ENCODE measurements at regions not wholly inside any gene's neighbourhood (a gene's known extent, or its start where the extent isn't known, plus 50 kb on each side); places are given as distances from the start of the nearest gene placed in this dataset.

DNA sequence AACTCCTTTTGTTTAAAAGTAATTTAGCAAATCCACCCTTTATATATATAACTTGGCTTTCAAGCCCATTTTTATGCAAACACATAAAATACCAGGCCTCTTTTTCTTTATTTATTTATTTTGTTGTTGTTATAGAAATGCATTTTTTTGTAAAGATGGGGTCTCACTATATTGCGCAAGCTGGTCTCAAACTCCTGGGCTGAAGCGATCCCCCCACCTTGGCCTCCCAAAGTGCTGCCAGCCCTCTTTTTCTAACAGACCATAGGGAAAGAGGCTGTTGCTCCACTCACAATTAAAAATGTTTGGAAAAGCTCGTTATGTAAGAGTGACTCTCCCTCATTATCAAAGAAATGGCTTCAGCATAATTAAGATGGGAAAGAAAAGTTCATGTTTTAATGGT, 440.9 kb downstream of the HACE1 start:
- no peak for DNase-seq (ENCODE audit: low read depth)

- no peak for DNase-seq (ENCODE audit: low read depth)
Observed at GRCh38 chr6:104418125-104418524, 441.6 kb downstream of the HACE1 start.

- no peak for DNase-seq (ENCODE audit: low read depth)
Observed at GRCh38 chr6:104414723-104415122, 445.0 kb downstream of the HACE1 start.

- DNase-seq (ENCODE audit: low read depth), result no peak
Observed at GRCh38 chr6:104413767-104414166, 446.0 kb downstream of the HACE1 start.

DNA sequence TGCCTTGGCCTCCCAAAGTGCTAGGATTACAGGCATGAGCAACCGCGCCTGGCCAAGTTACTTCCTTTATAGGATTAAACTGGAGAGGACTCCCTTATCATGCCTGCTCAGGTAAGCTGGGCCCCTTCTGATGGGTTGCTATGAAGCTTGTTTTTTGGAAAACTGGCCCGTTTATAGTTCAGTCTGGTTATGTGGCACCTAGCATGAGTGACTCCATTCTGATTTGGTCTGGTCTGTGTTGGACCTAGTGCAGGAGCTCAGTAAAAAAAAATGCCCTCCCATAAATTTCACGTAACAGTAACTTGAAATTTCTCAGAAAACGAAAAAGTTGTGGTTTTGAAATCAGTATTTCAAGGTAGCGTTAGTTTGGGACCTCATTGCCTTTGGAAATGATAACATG, 448.4 kb downstream of the HACE1 start:
- DNase-seq (ENCODE audit: low read depth), result no peak

DNA sequence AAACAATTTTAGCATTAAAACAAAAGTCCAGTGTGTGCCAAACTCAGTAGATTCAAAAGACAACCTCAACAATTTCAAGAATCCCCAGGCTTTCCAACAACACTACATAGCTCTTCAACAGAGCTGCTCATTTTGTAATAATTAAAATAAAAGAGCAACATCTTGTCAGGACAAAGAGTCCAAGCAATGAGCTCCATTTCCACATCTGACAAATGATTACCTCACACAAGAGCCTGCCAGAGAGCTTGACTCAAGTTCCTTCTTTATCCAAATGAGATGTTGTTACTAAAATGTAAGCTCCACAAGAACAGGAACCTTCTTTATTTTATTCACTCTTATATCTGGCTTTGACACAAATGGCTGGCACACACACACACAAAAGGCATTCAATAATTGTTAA, 449.8 kb downstream of the HACE1 start:
- no peak for DNase-seq (ENCODE audit: low read depth)

GRCh38 chr6:104407957-104408356, 451.8 kb downstream of the HACE1 start:
- DNase-seq (ENCODE audit: low read depth), result no peak

DNA sequence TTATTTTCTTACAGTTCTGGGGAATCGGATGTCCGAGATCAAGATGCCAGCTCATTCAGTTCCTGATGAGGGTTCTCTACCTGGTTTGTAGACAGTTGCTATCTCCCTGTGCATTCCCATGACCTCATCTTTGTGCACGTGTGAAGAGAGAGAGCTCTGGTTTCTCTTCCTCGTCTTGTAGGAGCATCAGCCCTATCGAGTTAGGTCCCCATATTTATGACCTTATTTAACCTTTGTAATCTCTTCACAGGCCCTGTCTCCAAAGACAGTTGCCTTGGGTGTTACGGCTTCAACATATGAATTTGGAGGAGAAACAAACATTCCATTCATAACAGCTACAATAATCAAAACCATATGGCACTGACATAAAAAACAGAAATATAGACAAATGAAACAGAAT, 455.3 kb downstream of the HACE1 start:
- DNase-seq (ENCODE audit: low read depth), result no peak

- DNase-seq (ENCODE audit: low read depth), result no peak
Observed at GRCh38 chr6:104402572-104402971, 457.1 kb downstream of the HACE1 start.

GRCh38 chr6:104401926-104402325, 457.8 kb downstream of the HACE1 start:
- DNase-seq (ENCODE audit: low read depth), result no peak

DNA sequence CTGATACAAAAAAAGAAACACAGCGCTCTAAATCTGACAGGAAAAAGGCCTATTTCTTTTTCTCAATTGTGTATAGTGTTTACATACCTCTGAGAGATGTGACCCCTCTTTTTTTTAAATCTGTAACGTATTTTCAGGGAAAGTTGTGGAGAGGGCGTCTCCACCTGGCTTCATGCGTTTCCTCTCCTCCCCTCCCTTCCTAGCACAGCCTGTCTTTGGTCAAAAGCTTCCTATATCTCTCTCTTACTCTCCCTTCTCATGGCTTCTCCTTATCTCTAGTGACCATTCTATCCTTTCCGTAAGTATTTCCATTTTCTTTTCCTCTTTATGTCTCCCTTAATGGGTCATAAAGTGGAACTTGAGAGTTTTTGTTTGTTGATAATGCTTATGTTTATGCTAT, 458.9 kb downstream of the HACE1 start:
- DNase-seq (ENCODE audit: low read depth), result no peak

DNA sequence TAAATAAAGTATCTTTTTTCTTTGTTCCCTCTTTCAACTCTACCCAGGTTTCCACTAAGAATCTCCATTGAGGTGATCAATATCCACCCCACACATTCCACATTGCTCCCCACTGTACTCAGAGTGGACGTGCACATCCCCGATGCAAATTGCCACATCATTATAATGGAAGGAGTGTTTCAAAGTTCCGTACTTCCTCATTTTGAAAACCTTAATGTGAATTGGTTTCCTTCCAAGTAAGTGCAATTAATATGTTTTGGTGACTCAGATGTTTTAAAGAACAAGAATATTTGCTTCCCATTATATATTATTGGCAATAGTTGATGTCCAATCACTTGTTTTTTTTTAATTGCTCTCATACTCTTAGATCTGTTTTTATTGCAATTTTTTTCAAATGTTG, 463.6 kb downstream of the HACE1 start:
- no peak for DNase-seq (ENCODE audit: low read depth)

DNA sequence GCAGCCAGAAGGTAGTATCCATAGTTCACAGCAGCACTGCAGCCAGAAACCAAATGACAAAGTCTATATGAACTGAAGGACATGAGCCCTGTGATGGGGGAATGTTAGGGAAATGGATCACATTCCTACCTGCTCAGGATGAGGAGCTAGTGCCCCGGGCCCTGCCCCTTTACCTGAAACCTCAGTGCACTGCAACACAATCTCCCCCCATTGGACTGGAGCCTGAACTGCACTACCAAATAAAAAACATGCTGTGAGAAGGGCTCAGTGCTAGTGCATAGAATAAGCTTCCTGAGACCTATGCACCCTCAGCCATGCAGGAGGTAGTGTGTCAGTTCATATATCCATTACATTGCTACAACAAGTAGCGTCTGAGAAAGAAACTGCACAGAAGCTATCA, 477.8 kb downstream of the HACE1 start:
- no peak for DNase-seq (ENCODE audit: low read depth)

- no peak for DNase-seq (ENCODE audit: low read depth)
Observed at GRCh38 chr6:104365451-104366234, 494.1 kb downstream of the HACE1 start.

DNA sequence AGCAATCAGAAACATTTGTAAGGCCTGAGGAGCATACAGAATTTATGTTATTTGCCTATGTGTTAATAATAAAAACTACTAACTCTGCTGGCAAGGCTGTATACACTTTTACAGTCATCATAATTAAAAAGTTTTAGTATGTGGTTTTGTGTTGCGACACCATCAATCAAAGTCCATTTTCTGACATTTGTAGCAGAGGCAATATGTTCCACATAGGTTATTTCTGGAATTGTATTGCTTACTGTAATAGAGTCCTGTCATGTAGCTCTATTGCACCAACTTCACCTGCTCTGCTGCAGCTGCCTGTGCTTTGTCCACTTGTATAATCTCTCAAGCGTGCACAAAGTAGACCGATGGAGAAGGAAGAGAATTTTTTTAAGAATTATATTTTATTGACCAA, 501.8 kb downstream of the HACE1 start:
- no peak for DNase-seq (ENCODE audit: low read depth)

GRCh38 chr6:104356197-104356596, 503.5 kb downstream of the HACE1 start:
- DNase-seq (ENCODE audit: low read depth), result no peak

DNA sequence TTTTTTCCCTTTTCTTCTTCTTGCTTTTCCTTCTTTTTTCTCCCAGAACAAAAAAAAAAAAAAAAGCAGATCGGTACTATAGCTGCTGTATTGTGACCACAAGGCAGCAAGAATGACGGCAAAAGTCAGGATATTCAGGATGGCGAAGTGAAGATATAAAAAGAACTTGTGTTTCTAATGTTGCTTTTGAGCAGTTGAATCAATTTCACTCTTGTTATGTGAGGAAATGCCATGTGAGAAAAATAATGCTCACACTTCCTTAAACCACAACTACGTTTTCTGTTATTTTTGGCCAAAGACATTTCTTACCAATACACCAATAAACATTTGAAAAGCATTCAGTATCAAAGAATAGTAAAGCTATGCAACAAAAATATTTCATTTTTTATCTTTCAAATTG, 510.5 kb downstream of the HACE1 start:
- no peak for DNase-seq (ENCODE audit: low read depth)

DNA sequence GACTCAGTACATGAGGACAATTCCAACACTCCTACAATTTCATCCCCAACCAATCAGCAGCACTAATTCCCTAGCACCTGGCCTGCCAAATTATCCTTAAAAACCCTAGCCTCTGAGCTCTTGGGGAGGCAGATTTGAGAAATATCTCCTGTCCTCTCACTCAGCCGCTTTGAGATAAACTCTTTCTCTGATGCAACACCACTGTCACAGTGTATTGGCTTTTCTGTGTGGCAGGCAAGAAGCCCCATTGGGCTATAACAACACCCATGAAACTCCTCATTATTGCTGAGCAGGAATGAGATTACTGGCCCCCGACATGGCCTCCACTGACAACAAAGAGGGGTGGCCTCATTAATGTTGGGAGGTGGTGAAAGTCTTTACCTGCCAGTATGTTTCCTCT, 515.5 kb downstream of the HACE1 start:
- DNase-seq (ENCODE audit: low read depth), result no peak

DNA sequence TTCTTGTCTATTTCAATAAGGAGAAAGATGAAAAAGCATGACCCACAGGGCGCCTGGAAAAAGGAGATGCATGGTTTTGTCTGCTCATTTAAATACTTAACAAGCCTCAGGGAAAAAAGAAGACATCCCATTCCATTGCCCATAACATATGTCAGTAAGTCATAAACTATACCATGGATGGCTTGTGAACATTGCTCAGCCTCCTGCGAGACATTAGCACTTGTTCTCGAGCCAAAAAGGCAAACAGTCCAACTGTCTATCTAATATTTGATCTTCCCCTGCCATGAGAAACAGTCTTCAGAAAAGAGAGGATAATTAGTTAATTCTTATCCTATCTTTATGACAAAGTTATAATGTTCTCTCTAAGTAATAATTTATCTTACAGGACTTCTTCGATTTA, 527.4 kb downstream of the HACE1 start:
- DNase-seq (ENCODE audit: low read depth), result no peak

GRCh38 chr6:104326173-104327001, 533.3 kb downstream of the HACE1 start:
- no peak for DNase-seq (ENCODE audit: low read depth)

DNA sequence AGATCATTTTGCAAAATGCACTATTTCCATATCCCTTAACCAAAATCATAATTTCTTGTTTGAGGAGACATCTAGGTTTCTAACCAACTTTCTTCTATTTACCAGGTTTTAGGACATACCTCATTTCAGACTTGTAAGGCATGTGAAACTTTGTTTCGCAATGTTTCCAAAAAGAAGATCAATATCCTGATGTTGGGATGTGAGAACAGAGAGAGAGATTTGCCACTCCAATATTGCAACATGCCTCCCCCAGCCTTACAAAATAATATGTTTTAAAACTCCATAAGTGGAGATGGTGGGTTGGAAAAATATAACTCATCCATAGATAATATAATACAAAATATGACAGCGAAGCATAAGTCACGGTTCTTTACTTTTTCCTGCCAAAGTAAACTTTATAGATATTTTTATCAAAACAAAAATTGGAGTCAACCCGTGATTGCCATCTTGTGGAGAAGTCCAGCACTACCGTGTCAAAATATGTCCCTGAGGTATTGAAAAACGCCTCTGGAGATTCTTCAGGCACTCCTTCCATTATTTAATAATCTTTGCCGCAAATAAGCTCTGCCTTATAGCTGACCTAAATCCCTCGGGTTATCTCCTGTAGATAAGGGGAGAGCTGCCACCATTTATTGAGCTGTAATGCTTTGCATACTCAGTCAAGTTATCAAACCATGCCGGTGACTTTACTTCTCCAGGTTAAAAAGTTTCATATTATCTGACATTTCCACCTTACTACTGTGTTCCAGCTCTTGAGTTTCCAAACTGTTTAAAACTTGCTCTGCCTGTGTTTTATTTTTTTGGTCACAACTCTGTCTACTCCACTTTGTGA, 534.2 kb downstream of the HACE1 start:
- DNase-seq (ENCODE audit: low read depth), result no peak

DNA sequence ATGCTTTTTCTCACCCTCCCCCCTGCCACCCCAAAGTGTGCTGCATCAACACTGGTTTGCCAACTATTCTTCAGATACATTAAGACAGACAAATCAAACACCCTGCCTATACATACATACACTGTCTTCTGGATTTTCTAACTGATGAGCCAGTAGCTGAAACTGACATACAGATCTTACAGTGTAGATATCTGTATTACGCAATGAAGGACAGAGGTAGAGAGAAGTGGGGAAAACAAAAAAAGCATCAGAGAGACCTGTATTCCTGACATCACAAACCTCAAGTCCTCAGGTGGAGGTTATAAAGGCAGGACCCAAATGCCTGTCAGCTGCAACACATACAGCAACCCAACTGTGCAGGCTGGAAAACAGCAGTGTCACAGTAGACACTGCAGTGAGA, 535.4 kb downstream of the HACE1 start:
- no peak for DNase-seq (ENCODE audit: low read depth)

DNA sequence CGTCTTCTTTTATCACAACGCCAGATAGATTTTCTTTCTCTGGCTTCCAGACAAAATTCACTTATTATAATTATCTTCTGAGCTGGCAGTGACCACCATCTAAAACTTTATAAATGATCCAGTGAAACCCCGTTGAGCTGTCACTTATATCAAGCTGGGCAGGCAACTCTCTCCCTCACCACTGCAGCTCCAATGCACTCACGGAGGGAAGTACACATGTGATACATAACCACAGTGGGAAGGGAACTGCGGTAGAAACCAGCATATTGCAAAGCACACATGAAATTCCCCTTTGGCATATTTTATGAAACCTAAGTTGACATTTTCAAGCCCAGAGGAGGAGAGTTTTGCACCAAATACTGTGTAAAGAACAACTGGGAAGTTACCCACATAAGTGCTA, 536.9 kb downstream of the HACE1 start:
- DNase-seq (ENCODE audit: low read depth), result no peak
